ENCODE measurements at regions not wholly inside any gene's neighbourhood (a gene's known extent, or its start where the extent isn't known, plus 50 kb on each side); places are given as distances from the start of the nearest gene placed in this dataset.
"Not testable (repeated sequence)": the region's sequence is repeated elsewhere in the genome, so short reads cannot be mapped to it uniquely, and the experiment has no call there.

DNA sequence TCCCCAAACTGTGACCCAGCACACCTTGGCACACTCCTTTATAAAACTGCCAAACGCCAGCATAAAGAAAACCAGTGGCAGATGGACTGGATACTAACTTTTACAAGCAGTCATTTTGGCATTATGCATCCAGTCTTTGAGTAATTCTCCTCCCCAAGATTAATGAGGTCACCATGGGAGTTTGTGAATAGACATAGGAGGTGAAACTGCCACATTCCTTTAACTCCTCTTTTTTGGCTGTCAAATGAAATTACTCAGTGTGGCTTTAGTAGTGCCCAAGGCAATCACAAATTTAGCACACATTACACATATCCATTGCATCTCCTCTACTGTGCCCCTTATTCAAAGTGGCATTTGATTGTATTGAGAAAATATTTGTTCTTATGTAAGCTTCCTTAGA lies 315.3 kb upstream of the FGF13 start:
- DNase-seq: no peak
- H3K36me3 Mint-ChIP-seq (ENCODE audit: low read depth): no peaks in the 10 kb centered on the region

DNA sequence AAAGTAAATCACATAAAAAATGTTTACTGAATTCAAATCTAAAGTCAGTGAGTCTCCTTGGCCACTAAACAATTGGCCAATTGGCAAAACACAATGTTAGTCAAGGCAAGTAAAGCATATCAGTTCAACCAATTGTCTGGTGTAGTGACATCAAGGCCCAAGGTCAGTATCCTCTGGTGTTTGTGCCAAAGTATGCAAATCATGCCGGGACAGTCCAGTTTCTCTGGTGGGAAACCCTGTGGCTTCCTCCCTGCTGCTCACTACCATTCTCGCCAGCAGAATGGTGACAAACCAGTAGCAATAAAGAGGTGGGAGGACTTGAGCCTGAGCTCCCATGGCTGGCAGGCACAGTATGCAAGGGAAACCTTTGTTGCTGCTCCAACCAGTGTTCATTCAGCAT lies 314.9 kb upstream of the FGF13 start:
- Mint-ChIP-seq H3K36me3 (ENCODE audit: low read depth) (no peaks in the 10 kb centered on the region), H3K9me3 (no peaks in the 10 kb centered on the region), H3K4me3 (no peak overlapping the region), H3K27ac (no peak overlapping the region), H3K4me1 (no peaks in the 10 kb centered on the region), H3K27me3 (peaks cover 2% of the 10 kb centered on the region)
- DNase-seq (no peak), ATAC-seq (no peak)

More for the DNA sequence above, 315.3 kb upstream of the FGF13 start:
- no peak overlapping the region for H3K27ac Mint-ChIP-seq
- H3K4me3 Mint-ChIP-seq: no peak overlapping the region
- H3K27me3 Mint-ChIP-seq: peaks cover 2% of the 10 kb centered on the region
- H3K9me3 Mint-ChIP-seq: no peaks in the 10 kb centered on the region
- no peaks in the 10 kb centered on the region for H3K4me1 Mint-ChIP-seq
- no peak for ATAC-seq

DNA sequence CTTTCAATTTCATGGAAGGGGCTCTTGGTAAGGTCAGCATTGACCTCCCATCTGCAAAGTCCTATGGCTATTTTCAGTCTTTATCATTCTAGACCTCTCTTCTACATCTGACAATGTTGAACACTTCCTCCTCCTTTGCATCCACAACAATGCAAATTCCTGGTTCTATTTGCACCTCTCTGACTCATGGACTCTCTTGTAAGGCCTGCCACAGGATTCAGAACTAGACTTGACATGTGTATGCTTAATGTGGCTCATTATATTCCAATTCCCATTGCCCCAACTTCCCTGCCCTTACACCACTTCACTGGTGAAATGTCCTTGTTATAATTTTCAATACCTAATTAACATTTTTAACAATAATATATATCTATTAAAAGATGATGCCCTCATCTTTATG lies 314.3 kb upstream of the FGF13 start:
- no peaks in the 10 kb centered on the region for H3K9me3 Mint-ChIP-seq

DNA sequence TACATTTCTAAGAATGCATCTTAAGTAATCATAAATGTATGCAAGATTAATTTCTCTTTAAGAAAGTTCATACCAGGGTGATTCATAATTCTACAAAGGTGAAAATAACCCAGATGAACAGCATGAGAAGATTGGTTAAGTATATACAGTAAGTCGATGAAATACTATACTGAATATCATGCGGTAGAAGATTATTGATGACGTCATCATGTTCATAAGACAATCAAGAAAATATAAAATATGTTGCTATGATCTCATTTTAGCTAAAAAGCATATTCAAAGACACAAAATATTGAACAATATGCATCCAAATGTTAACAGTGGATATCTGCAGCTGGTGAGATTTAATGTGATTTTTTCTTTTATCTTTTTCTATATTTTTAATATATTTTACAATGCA lies 312.0 kb upstream of the FGF13 start:
- ATAC-seq: no peak
- H3K27me3 Mint-ChIP-seq: peaks cover 2% of the 10 kb centered on the region
- no peak overlapping the region for H3K27ac Mint-ChIP-seq
- no peak for DNase-seq
- H3K36me3 Mint-ChIP-seq (ENCODE audit: low read depth): no peaks in the 10 kb centered on the region
- H3K9me3 Mint-ChIP-seq: no peaks in the 10 kb centered on the region
- no peaks in the 10 kb centered on the region for H3K4me1 Mint-ChIP-seq
- no peak overlapping the region for H3K4me3 Mint-ChIP-seq

More for the DNA sequence above, 314.3 kb upstream of the FGF13 start:
- Mint-ChIP-seq H3K4me1 (no peaks in the 10 kb centered on the region), H3K27me3 (peaks cover 2% of the 10 kb centered on the region), H3K4me3 (no peak overlapping the region), H3K27ac (no peak overlapping the region), H3K36me3 (ENCODE audit: low read depth) (no peaks in the 10 kb centered on the region)
- no peak for ATAC-seq
- no peak for DNase-seq

DNA sequence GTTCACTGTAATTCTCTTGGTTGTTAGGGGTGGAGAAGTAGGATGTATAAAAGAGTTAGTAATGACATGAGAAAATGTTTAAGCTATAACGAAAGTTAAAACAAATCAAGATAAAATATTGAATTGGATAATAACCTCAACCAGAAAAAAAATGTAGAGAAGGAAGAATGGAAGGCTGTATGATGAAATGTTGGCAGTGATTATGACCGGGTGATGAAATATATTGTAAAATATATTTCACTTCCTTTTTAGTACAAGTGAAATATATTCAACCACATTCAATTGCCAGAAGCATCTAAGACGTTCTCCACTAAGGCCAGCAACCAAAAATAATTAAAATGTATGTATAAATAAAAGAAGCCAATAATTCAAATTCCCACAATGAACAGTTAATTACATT lies 309.3 kb upstream of the FGF13 start:
- H3K27me3 Mint-ChIP-seq: peaks cover 2% of the 10 kb centered on the region

DNA sequence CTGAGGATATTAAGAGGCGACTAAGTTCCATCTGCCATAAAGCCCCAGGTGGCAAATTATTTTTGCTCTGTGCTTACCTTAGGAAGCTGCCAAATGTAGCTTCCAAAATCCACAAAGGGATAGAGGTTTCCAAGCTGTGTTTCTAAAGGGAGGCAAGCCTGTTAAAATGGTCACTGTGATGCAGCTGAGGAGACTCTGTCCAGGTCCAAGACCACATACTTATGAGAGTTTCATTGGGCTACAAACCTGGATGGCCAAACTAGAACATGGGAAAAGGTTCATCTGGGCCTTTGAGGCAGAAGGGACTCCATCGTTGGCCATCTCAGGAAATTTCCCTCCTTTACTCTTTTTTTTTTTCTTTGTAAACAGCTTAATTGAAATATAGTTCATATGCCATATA lies 306.9 kb upstream of the FGF13 start:
- no peak for DNase-seq
- Mint-ChIP-seq H3K9me3 (no peaks in the 10 kb centered on the region), H3K4me3 (no peak overlapping the region)

More for the DNA sequence above, 309.3 kb upstream of the FGF13 start:
- no peaks in the 10 kb centered on the region for H3K4me1 Mint-ChIP-seq
- DNase-seq (no peak), ATAC-seq (no peak)
- no peaks in the 10 kb centered on the region for H3K36me3 Mint-ChIP-seq (ENCODE audit: low read depth)
- no peak overlapping the region for H3K27ac Mint-ChIP-seq
- no peaks in the 10 kb centered on the region for H3K9me3 Mint-ChIP-seq
- H3K4me3 Mint-ChIP-seq: no peak overlapping the region

DNA sequence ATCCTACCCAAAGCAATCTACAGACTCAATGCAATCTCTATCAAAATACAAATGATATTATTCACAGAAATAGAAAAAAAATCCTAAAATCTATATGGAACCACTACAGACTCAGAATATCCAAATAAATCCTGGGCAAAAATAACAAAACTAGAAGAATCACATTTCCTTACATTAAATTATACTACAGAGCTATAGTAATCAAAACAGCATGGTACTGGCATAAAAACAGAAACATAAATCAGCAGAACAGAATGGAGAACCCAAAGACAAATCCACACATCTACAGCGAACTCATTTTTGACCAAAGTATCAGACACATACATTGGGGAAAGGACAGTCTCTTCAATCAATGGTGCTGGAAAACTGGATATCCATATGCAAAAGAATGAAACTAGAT lies 304.1 kb upstream of the FGF13 start:
- no peak overlapping the region for H3K4me3 Mint-ChIP-seq
- no peaks in the 10 kb centered on the region for H3K4me1 Mint-ChIP-seq
- no peak overlapping the region for H3K27ac Mint-ChIP-seq
- no peaks in the 10 kb centered on the region for H3K36me3 Mint-ChIP-seq (ENCODE audit: low read depth)
- DNase-seq: no peak
- H3K27me3 Mint-ChIP-seq: no peaks in the 10 kb centered on the region
- peaks cover 4% of the 10 kb centered on the region for H3K9me3 Mint-ChIP-seq
- ATAC-seq: no peak

More for the DNA sequence above, 306.9 kb upstream of the FGF13 start:
- Mint-ChIP-seq H3K36me3 (ENCODE audit: low read depth) (no peaks in the 10 kb centered on the region), H3K27ac (no peak overlapping the region), H3K27me3 (peaks cover 2% of the 10 kb centered on the region), H3K4me1 (no peaks in the 10 kb centered on the region)
- ATAC-seq: no peak

DNA sequence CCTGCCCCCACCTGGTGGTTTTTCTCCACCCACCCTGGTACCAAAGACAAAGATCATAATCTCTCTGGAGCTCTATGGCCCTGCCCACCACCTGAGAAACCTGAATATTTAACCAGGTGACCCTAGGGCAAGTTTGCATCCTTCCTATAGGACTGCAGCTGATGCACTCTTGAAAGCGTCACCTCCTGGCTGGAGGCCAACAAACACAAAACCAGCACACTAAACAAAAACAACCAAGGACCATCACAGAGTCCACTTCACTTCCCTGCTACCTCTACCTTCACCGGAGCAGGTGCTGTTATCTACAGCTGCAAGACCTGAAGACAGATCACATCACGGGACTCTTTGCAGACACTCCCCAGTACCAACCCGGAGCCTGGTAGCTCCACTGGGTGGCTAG lies 296.7 kb upstream of the FGF13 start:
- no peak for DNase-seq
- Mint-ChIP-seq H3K36me3 (ENCODE audit: low read depth) (no peaks in the 10 kb centered on the region), H3K4me3 (no peak overlapping the region), H3K9me3 (peaks cover 7% of the 10 kb centered on the region), H3K4me1 (no peaks in the 10 kb centered on the region), H3K27me3 (no peaks in the 10 kb centered on the region), H3K27ac (no peak overlapping the region)
- no peak for ATAC-seq

DNA sequence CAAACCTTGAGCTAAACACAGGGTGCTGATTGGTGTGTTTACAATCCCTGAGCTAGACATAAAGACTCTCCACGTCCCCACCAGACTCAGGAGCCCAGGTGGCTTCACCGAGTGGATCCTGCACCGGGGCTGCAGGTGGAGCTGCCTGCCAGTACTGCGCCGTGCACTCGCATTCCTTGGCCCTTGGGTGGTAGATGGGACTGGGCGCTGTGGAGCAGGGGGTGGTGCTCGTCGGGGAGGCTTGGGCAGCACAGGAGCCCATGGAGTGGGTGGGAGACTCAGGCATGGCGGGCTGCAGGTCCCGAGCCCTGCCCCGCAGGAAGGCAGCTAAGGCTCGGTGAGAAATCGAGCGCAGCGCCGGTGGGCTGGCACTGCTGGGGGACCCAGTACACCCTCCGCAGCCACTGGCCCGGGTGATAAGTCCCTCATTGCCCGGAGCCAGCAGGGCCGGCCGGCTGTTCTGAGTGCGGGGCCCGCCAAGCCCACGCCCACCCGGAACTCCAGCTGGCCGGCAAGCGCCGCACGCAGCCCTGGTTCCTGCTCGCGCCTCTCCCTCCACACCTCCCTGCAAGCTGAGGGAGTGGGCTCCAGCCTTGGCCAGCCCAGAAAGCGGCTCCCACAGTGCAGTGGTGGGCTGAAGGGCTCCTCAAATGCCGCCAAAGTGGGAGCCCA lies 292.5 kb upstream of the FGF13 start:
- H3K27me3 Mint-ChIP-seq; H3K27ac Mint-ChIP-seq; ATAC-seq; H3K4me3 Mint-ChIP-seq; H3K4me1 Mint-ChIP-seq; H3K36me3 Mint-ChIP-seq (ENCODE audit: low read depth); H3K9me3 Mint-ChIP-seq; DNase-seq: not testable (repeated sequence)

DNA sequence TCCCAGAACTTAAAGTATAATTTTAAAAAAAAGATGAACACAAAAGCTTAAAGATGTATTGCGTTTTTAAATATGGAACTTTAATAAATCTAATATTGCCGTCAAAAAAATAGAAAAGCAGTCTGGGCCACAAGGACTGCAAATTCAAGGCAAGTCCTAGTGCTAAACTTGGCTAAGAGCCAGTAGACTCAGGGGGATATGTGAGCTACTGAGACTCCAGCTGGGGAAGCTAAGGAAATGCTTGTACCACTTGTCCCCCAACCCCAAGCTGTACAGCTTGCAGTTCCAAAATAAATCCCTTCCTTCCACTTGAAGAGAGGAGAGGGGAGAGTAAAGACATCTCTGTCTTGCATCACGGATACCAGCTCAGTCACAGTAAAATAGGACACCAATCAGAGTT lies 290.8 kb upstream of the FGF13 start:
- Mint-ChIP-seq H3K4me3 (no peak overlapping the region), H3K27ac (no peak overlapping the region), H3K27me3 (no peaks in the 10 kb centered on the region), H3K4me1 (no peaks in the 10 kb centered on the region), H3K36me3 (ENCODE audit: low read depth) (no peaks in the 10 kb centered on the region), H3K9me3 (no peaks in the 10 kb centered on the region)
- no peak for ATAC-seq
- no peak for DNase-seq

DNA sequence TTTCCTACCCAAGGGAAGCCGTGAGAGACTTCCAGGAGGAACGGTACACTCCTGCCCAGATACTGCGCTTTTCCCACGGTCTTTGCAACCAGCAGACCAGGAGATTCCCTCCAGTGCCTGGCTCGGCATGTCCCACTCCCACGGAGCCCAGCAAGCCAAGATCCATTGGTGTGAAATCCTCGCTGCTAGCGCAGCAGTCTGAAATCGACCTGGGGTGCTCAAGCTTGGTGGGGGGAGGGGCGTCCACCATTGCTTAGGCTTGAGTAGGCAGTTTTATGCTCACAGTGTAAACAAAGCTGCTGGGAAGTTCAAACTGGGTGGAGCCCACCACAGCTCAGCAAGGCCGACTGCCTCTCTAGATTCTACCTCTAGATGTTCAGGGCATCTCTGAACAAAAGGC lies 284.8 kb upstream of the FGF13 start:
- no peak overlapping the region for H3K27ac Mint-ChIP-seq
- no peak for DNase-seq
- ATAC-seq: no peak
- H3K9me3 Mint-ChIP-seq: no peaks in the 10 kb centered on the region
- no peaks in the 10 kb centered on the region for H3K36me3 Mint-ChIP-seq (ENCODE audit: low read depth)
- H3K27me3 Mint-ChIP-seq: no peaks in the 10 kb centered on the region
- H3K4me1 Mint-ChIP-seq: no peaks in the 10 kb centered on the region
- H3K4me3 Mint-ChIP-seq: no peak overlapping the region

DNA sequence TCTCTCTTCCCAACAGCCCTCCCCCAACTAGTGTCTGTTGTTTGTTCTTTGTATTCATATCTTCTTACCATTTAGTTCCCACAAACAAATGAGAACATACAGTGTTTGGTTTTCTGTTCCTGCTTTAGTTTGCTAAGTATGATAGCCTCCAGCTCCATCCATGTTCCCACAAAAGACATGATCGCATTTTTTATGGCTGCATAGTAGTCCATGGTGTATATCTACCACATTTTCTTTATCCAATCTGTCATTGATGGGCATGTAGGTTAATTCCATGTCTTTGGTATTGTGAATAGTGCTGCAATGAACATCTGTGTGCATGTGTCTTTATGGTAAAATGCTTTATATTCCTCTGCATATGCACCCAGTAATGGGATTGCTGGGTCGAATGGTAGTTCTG lies 283.9 kb upstream of the FGF13 start:
- no peak for DNase-seq
- no peak overlapping the region for H3K27ac Mint-ChIP-seq
- H3K4me3 Mint-ChIP-seq: no peak overlapping the region
- H3K27me3 Mint-ChIP-seq: no peaks in the 10 kb centered on the region
- no peaks in the 10 kb centered on the region for H3K36me3 Mint-ChIP-seq (ENCODE audit: low read depth)
- H3K4me1 Mint-ChIP-seq: no peaks in the 10 kb centered on the region
- H3K9me3 Mint-ChIP-seq: no peaks in the 10 kb centered on the region
- ATAC-seq: no peak

DNA sequence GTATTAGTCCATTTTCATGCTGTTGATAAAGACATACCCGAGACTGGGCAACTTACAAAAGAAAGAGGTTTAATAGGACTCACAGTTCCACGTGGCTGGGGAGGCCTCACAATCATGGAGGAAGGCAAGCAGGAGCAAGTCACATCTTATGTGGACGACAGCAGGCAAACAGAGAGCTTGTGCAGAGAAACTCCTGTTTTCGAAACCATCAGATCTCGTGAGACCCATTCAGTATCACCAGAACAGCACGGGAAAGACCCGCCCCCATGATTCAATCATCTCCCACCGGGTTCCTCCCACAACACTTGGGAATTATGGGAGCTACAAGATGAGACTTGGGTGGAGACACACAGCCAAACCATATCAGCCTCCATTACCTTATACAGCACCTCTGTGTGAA lies 278.9 kb upstream of the FGF13 start:
- ATAC-seq; H3K9me3 Mint-ChIP-seq; H3K4me1 Mint-ChIP-seq; H3K36me3 Mint-ChIP-seq (ENCODE audit: low read depth); H3K4me3 Mint-ChIP-seq; H3K27me3 Mint-ChIP-seq; H3K27ac Mint-ChIP-seq; DNase-seq: not testable (repeated sequence)

DNA sequence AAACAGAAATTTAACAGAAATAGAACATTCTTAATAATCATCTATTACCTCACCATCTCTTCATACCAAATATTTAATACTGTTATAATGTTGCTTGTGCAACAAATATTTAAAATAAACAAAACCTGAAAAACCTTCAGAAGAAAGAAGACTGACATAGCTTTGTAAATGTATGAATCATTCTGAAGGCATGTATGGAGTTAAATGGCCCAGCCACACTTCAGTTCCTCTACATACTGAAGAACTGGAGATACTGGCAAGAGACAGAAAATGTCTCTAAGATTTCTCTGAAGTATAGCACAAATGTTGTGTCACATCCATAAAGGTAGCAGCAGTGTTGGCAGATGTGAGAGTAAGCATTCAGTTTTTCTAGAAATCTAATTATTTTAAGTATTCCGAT lies 275.3 kb upstream of the FGF13 start:
- no peak for ATAC-seq
- Mint-ChIP-seq H3K4me3 (no peak overlapping the region), H3K4me1 (no peaks in the 10 kb centered on the region), H3K36me3 (ENCODE audit: low read depth) (no peaks in the 10 kb centered on the region), H3K27me3 (no peaks in the 10 kb centered on the region), H3K27ac (no peak overlapping the region), H3K9me3 (no peaks in the 10 kb centered on the region)
- DNase-seq: no peak

DNA sequence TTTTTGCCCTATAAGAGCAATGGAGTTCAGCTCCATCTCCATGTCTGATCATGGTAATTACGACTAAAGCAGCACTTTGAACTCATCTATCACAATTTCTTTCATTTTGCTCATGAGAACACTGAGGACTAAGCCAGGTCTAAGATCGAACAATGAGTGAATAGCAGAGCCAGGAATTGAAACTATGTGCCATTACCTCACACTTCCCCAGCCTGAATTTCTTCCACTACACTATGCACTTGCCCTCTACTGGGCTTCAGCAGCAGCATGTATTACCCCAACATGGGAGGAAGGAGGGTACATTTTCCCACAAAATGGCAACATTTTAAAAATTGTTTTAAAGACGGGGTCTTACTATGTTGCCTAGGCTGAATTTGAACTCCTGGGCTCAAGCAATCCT lies 274.7 kb upstream of the FGF13 start:
- H3K27ac Mint-ChIP-seq: no peak overlapping the region
- H3K36me3 Mint-ChIP-seq (ENCODE audit: low read depth): no peaks in the 10 kb centered on the region
- no peak overlapping the region for H3K4me3 Mint-ChIP-seq
- no peak for DNase-seq
- H3K27me3 Mint-ChIP-seq: no peaks in the 10 kb centered on the region
- no peaks in the 10 kb centered on the region for H3K9me3 Mint-ChIP-seq
- ATAC-seq: no peak
- no peaks in the 10 kb centered on the region for H3K4me1 Mint-ChIP-seq

DNA sequence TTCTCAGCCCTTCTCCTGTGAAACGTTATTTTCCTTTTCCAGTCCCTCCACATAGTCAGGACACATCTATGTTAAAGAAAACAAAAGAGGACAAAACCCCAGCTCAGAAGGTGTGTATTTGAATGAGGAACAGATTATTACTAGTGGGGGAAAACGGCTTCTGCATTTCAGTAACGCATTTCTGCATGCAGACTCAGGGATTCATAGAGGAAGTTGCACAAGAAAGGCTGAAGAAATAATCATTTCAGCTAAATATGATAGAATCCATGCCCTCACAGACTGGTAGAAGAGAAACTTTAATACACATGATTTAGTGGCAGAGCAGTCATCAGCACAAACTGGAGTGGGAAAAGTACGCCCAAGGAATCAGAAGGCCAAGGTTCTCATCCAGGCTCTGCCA lies 270.8 kb upstream of the FGF13 start:
- no peaks in the 10 kb centered on the region for H3K36me3 Mint-ChIP-seq (ENCODE audit: low read depth)
- ATAC-seq (no peak), DNase-seq (no peak)
- no peak overlapping the region for H3K27ac Mint-ChIP-seq
- no peaks in the 10 kb centered on the region for H3K27me3 Mint-ChIP-seq
- no peaks in the 10 kb centered on the region for H3K9me3 Mint-ChIP-seq
- H3K4me3 Mint-ChIP-seq: no peak overlapping the region
- no peaks in the 10 kb centered on the region for H3K4me1 Mint-ChIP-seq
